GM12878 (cell line): ENCODE measurements at regions not wholly inside any gene's neighbourhood (a gene's known extent, or its start where the extent isn't known, plus 50 kb on each side); places are given as distances from the start of the nearest gene placed in this dataset.

Experiments
- ATAC-seq: fragments of 200-7000 bp; cut with Tn5 transposase; 3 replicates; pipeline ENCODE4 v1.9.1; 2020; ENCODE audit warnings: mild to moderate bottlenecking, moderate library complexity
- BruUV-seq: library from RNA; stranded (reverse); fragments of 400-500 nt; replicated peaks from 2 replicates; lab custom pipeline; 2021; lab: Mats Ljungman, UMichigan
- CTCF ChIA-PET: fragments of 300-600 bp; sonication (Branson Sonifier 250); formaldehyde crosslinking; extraction: SDS; loops from one replicate; lab custom pipeline; 2021; ENCODE audit warnings: inconsistent platforms; lab: Yijun Ruan, JAX
- POLR2A ChIA-PET: fragments of 350-600 bp; formaldehyde crosslinking; extraction: SDS; loops from one replicate; lab custom pipeline; 2021; ENCODE audit warnings: inconsistent platforms; lab: Charles Lee
- RAD21 ChIA-PET: fragments of 300-600 bp; sonication (Branson Sonifier 250); formaldehyde crosslinking; loops from one replicate; lab custom pipeline; 2023; ENCODE audit warnings: antibody characterized with exemption; ENCODE audit not compliant: unreplicated experiment; lab: Charles Lee
- SMC1A ChIA-PET: fragments of 300-600 bp; sonication (Branson Sonifier 250); formaldehyde crosslinking; loops from one replicate; lab custom pipeline; 2023; ENCODE audit not compliant: unreplicated experiment, uncharacterized antibody; lab: Charles Lee
- DNase-seq: peaks from one replicate; pipeline ENCODE4 v3.0.0-alpha.2; 2011; ENCODE audit warnings: low read depth, low spot score
- FAIRE-seq: peaks from 3 replicates; lab custom pipeline; 2011; peaks lifted over from hg19 to GRCh38; lab: Jason Lieb, UNC
- H2AFZ ChIP-seq: 2 replicates; pipeline ENCODE4 v1.6.0; 2011; ENCODE audit warnings: low read depth, low read length, control low read depth; ENCODE audit not compliant: control insufficient read depth
- H3K27ac ChIP-seq: 2 replicates; pipeline ENCODE4 v1.5.1; 2011; ENCODE audit warnings: control low read depth; ENCODE audit not compliant: control insufficient read depth, insufficient read depth
- H3K27me3 ChIP-seq, 2 experiments: replicated peaks in 1 of 2; 2 replicates each; pipeline versions ENCODE4 v1.6.0 to v1.6.1; 2011; ENCODE audit warnings: low read length in 1 of 2; ENCODE audit not compliant: control insufficient read depth in 2 of 2, insufficient read depth in 2 of 2
- H3K36me3 ChIP-seq, 2 experiments: 2 replicates each; pipeline ENCODE4 v1.5.1; 2011; ENCODE audit warnings: low read length in 1 of 2; ENCODE audit not compliant: control insufficient read depth in 2 of 2, insufficient read depth in 2 of 2
- H3K4me1 ChIP-seq: 2 replicates; pipeline ENCODE4 v1.6.1; 2011; ENCODE audit warnings: mild to moderate bottlenecking, low read length, moderate library complexity, mixed read lengths; ENCODE audit not compliant: control insufficient read depth, insufficient read depth
- H3K4me2 ChIP-seq: 2 replicates; pipeline ENCODE4 v1.6.0; 2011; ENCODE audit warnings: control low read depth; ENCODE audit not compliant: control insufficient read depth, insufficient read depth
- H3K4me3 ChIP-seq: fragments of 200-600 bp; sonication (generic); 2 replicates; pipeline ENCODE4 v1.5.1; 2016
- H3K79me2 ChIP-seq: 2 replicates; pipeline ENCODE4 v1.6.0; 2011; ENCODE audit warnings: low read length; ENCODE audit not compliant: control insufficient read depth, insufficient read depth
- H3K9ac ChIP-seq: 2 replicates; pipeline ENCODE4 v1.8.0; 2011; ENCODE audit warnings: low read length, control low read depth, mixed read lengths; ENCODE audit not compliant: control insufficient read depth, insufficient read depth
- H3K9me3 ChIP-seq: replicated peaks from 3 replicates; pipeline ENCODE4 v1.5.1; 2011; ENCODE audit warnings: mild to moderate bottlenecking, low read length; ENCODE audit not compliant: control insufficient read depth, insufficient read depth
- H4K20me1 ChIP-seq: 2 replicates; pipeline ENCODE4 v1.6.0; 2011; ENCODE audit not compliant: control insufficient read depth, insufficient read depth
- BCLAF1 ChIP-seq: fragments of 450-650 bp; IDR thresholded peaks from 2 replicates; pipeline ENCODE4 v1.6.1; 2017; ENCODE audit warnings: antibody characterized with exemption, mild to moderate bottlenecking, moderate library complexity
- BHLHE40 ChIP-seq, 2 experiments: fragments of 450-650 bp in 1 of 2; IDR thresholded peaks; 2 replicates each; pipeline ENCODE4 v1.6.1; 2011 to 2017; ENCODE audit warnings: low read depth in 2 of 2, borderline replicate concordance in 1 of 2, improper control_type of control experiment in 1 of 2, low read length in 1 of 2, mild to moderate bottlenecking in 1 of 2
- CHD2 ChIP-seq: IDR thresholded peaks from 2 replicates; pipeline ENCODE4 v1.6.1; 2011; ENCODE audit warnings: low read depth, low read length, improper control_type of control experiment, borderline replicate concordance
- CREB1 ChIP-seq: IDR thresholded peaks from 2 replicates; pipeline ENCODE4 v1.6.1; 2012; ENCODE audit warnings: low read depth, mild to moderate bottlenecking, inconsistent platforms
- HDGF ChIP-seq: fragments of 450-650 bp; IDR thresholded peaks from 2 replicates; pipeline ENCODE4 v1.6.1; 2016; ENCODE audit warnings: antibody characterized with exemption
- MLLT1 ChIP-seq: fragments of 450-650 bp; IDR thresholded peaks from 2 replicates; pipeline ENCODE4 v1.6.1; 2016; ENCODE audit warnings: mild to moderate bottlenecking
- NR2C1 ChIP-seq: fragments of 450-650 bp; IDR thresholded peaks from 2 replicates; pipeline ENCODE4 v1.6.1; 2017; ENCODE audit warnings: antibody characterized with exemption, mild to moderate bottlenecking, moderate library complexity
- PAX8 ChIP-seq: fragments of 450-650 bp; IDR thresholded peaks from 2 replicates; pipeline ENCODE4 v1.6.1; 2017; ENCODE audit warnings: mild to moderate bottlenecking, moderate library complexity
- RCOR1 ChIP-seq: conservative IDR thresholded peaks from 2 replicates; pipeline ENCODE4 v1.6.1; 2012; ENCODE audit warnings: low read depth, low read length, improper control_type of control experiment
- STAT3 ChIP-seq: IDR thresholded peaks from 2 replicates; pipeline ENCODE4 v1.6.1; 2011; ENCODE audit warnings: low read depth, low read length, improper control_type of control experiment
- TARDBP ChIP-seq: IDR thresholded peaks from 2 replicates; pipeline ENCODE4 v1.6.1; 2016; ENCODE audit warnings: borderline replicate concordance
- ZNF217 ChIP-seq: fragments of 450-650 bp; IDR thresholded peaks from 2 replicates; pipeline ENCODE4 v1.6.1; 2017; ENCODE audit warnings: antibody characterized with exemption, mild to moderate bottlenecking
- ZZZ3 ChIP-seq: IDR thresholded peaks from 2 replicates; pipeline ENCODE4 v1.6.1; 2011; ENCODE audit warnings: low read depth; ENCODE audit not compliant: control insufficient read depth, insufficient read length
- WGBS: methylation state at CpG from one replicate; pipeline ENCODE4 v1.1.6; 2016; ENCODE audit warnings: low lambda C conversion rate; ENCODE audit not compliant: insufficient replicate concordance, insufficient coverage; ENCODE audit errors: missing lambda C conversion rate; 5-methylcytosine and 5-hydroxymethylcytosine counted together
- in situ Hi-C: fragments of 300-500 bp; cut with MboI; formaldehyde crosslinking; loops from 9 replicates; pipeline ENCODE4 v1.14.3; 2018; ENCODE audit warnings: mixed read lengths
- intact Hi-C: fragments of 100-400 bp; cut with micrococcal nuclease; formaldehyde crosslinking; loops from one replicate; pipeline ENCODE4 v1.14.2; 2022; ENCODE audit not compliant: unreplicated experiment

- ATAC-seq = no peak
- Histone ChIP-seq H3K27me3 (peaks cover 0 to 1% of the 10 kb centered on the region in 2 experiments; a peak in 1 of 4 replicates), H3K4me3 (no peak overlapping the region), H3K4me2 (no peak overlapping the region), H3K27ac (no peak overlapping the region), H3K79me2 (no peaks in the 10 kb centered on the region), H3K9me3 (no peaks in the 10 kb centered on the region), H2AFZ (no peak overlapping the region), H3K9ac (no peak overlapping the region), H4K20me1 (no peaks in the 10 kb centered on the region), H3K4me1 (no peaks in the 10 kb centered on the region), H3K36me3 (no peaks in the 10 kb centered on the region)
- POLR2A ChIA-PET = no interaction called here
- CTCF ChIA-PET = no interaction called here
- BruUV-seq = no TSS peak
- no peak for TF ChIP-seq ZNF217
- no peak for TF ChIP-seq BCLAF1
- TF ChIP-seq MLLT1 = no peak
- TF ChIP-seq CREB1 = no peak
- no peak for TF ChIP-seq PAX8
- no peak for TF ChIP-seq STAT3
- no peak for TF ChIP-seq HDGF
- no peak for TF ChIP-seq BHLHE40 (IDR thresholded peaks at IDR 0.05; ENCODE audit: borderline replicate concordance in 1 of 2, low read depth in 2 of 2, low read length in 1 of 2)
- no peak for TF ChIP-seq NR2C1
- TF ChIP-seq TARDBP = no peak
- no peak for TF ChIP-seq RCOR1
- no peak for TF ChIP-seq CHD2
- no peak for TF ChIP-seq ZZZ3
- FAIRE-seq = no peak
- in situ Hi-C loops = no loop called here
- SMC1A ChIA-PET = no interaction called here
- 74% methylated on average over 12 of the region's 12 CpGs for WGBS
- DNase-seq = no peak
- RAD21 ChIA-PET = no interaction called here
- intact Hi-C loops = no loop called here
Measured at GRCh38 chr3:194268654-194269512, 82.2 kb downstream of the CPN2 start.
